IMR-90 (cell line): ENCODE measurements at regions not wholly inside any gene's neighbourhood (a gene's known extent, or its start where the extent isn't known, plus 50 kb on each side); places are given as distances from the start of the nearest gene placed in this dataset.

Source experiments
- MAZ ChIP-seq: IDR thresholded peaks from 2 replicates; pipeline ENCODE4 v1.6.1; 2012; ENCODE audit warnings: low read depth, mild to moderate bottlenecking, low read length, improper control_type of control experiment, moderate library complexity, borderline replicate concordance
- NFE2L2 ChIP-seq: fragments of 150-350 bp; IDR thresholded peaks from 2 replicates; pipeline ENCODE4 v1.6.1; 2016; ENCODE audit warnings: low read depth, mild to moderate bottlenecking, low read length
- POLR2A ChIP-seq: IDR thresholded peaks from 2 replicates; pipeline ENCODE4 v1.6.1; 2012; ENCODE audit warnings: mild to moderate bottlenecking, low read depth, low read length
- RFX5 ChIP-seq: IDR thresholded peaks from 2 replicates; pipeline ENCODE4 v1.8.0; 2012; ENCODE audit warnings: low read depth, mild to moderate bottlenecking, low read length, moderate library complexity
- TF ChIP-seq, protein P1 (sequence below): conservative IDR thresholded peaks from 2 replicates; pipeline ENCODE4 v1.5.1; 2012; ENCODE audit warnings: mild to moderate bottlenecking, low read depth, low read length, improper control_type of control experiment
- TF ChIP-seq, protein P2 (sequence below): fragments of 150-350 bp; IDR thresholded peaks from 2 replicates; pipeline ENCODE4 v1.6.1; 2017; ENCODE audit warnings: mild to moderate bottlenecking, antibody characterized with exemption, low read length, low read depth

DNA sequence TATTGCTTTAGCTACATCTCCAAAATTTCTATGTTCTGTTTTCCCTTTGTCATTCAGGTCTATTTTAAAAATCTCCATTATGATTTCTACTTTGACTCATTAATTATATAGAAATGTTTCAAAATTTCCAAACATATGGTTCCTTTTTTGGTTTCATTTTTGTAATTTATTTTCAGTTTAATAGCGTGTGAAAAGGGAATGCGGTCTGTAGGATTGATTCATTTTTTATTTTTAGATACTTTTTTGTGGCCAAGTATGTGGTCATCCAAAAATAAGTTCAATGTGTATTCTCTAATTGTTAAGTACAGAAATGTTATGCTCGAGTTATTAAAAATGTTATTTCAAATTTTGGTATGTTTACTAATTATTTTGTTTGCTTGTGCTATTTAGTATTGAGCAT, 72.5 kb upstream of the ANKRD1 start:
- TF ChIP-seq, protein P1, sequence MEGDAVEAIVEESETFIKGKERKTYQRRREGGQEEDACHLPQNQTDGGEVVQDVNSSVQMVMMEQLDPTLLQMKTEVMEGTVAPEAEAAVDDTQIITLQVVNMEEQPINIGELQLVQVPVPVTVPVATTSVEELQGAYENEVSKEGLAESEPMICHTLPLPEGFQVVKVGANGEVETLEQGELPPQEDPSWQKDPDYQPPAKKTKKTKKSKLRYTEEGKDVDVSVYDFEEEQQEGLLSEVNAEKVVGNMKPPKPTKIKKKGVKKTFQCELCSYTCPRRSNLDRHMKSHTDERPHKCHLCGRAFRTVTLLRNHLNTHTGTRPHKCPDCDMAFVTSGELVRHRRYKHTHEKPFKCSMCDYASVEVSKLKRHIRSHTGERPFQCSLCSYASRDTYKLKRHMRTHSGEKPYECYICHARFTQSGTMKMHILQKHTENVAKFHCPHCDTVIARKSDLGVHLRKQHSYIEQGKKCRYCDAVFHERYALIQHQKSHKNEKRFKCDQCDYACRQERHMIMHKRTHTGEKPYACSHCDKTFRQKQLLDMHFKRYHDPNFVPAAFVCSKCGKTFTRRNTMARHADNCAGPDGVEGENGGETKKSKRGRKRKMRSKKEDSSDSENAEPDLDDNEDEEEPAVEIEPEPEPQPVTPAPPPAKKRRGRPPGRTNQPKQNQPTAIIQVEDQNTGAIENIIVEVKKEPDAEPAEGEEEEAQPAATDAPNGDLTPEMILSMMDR = no peak
- no peak for TF ChIP-seq RFX5
- TF ChIP-seq MAZ = no peak
- no peak for TF ChIP-seq POLR2A
- TF ChIP-seq, protein P2, sequence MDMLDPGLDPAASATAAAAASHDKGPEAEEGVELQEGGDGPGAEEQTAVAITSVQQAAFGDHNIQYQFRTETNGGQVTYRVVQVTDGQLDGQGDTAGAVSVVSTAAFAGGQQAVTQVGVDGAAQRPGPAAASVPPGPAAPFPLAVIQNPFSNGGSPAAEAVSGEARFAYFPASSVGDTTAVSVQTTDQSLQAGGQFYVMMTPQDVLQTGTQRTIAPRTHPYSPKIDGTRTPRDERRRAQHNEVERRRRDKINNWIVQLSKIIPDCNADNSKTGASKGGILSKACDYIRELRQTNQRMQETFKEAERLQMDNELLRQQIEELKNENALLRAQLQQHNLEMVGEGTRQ = no peak
- TF ChIP-seq NFE2L2 = no peak
